Stomach (tissue), 8 donors: ENCODE measurements at regions not wholly inside any gene's neighbourhood (a gene's known extent, or its start where the extent isn't known, plus 50 kb on each side); places are given as distances from the start of the nearest gene placed in this dataset.

Experiments used
- DNase-seq, 2 donors: peaks; one replicate each; pipeline versions ENCODE4 v3.0.0 to v3.0.0-alpha.2; 2013 to 2019
- H3K27ac ChIP-seq, 5 donors: fragments of 200-600 bp in 4 of 5; sonication (generic) in 4 of 5; one replicate each; pipeline ENCODE4 v1.5.1; 2013 to 2019; ENCODE audit warnings: mild to moderate bottlenecking in 1 of 5, moderate library complexity in 1 of 5
- H3K27me3 ChIP-seq, 3 donors: fragments of 200-600 bp; sonication (generic); one replicate each; pipeline ENCODE4 v1.5.1; 2017 to 2019; ENCODE audit warnings: mixed run types in 1 of 3
- H3K36me3 ChIP-seq, 4 donors: fragments of 200-600 bp; sonication (generic); 1 replicate in 3 of 4; 2 replicates in 1 of 4; pipeline ENCODE4 v1.5.1; 2016 to 2019
- H3K4me1 ChIP-seq, 4 donors: fragments of 200-600 bp; sonication (generic); one replicate each; pipeline ENCODE4 v1.5.1; 2016 to 2019
- H3K4me3 ChIP-seq, 4 donors: fragments of 200-600 bp; sonication (generic) in 3 of 4; one replicate each; pipeline ENCODE4 v1.5.1; 2016 to 2019; ENCODE audit warnings: mild to moderate bottlenecking in 1 of 4
- H3K9me3 ChIP-seq, 4 donors: fragments of 200-600 bp; sonication (generic); one replicate each; pipeline ENCODE4 v1.5.1; 2016 to 2019
- EP300 ChIP-seq: sonication (generic); formaldehyde crosslinking; IDR thresholded peaks from one replicate; pipeline ENCODE4 v1.6.1; 2017; ENCODE audit warnings: antibody characterized with exemption
- POLR2A ChIP-seq, 4 donors: fragments of 450-650 bp; IDR thresholded peaks; one replicate each; pipeline ENCODE4 v1.6.1; 2016; ENCODE audit warnings: antibody characterized with exemption in 4 of 4, control low read depth in 2 of 4, mild to moderate bottlenecking in 1 of 4, moderate library complexity in 1 of 4
- POLR2AphosphoS5 ChIP-seq, 3 donors: sonication (generic); formaldehyde crosslinking; IDR thresholded peaks; one replicate each; pipeline ENCODE4 v1.6.1; 2016; ENCODE audit warnings: antibody characterized with exemption in 3 of 3
- WGBS, 5 donors: extraction: QIAGEN DNeasy Blood & Tissue Kit in 3 of 5; methylation state at CpG; one replicate each; pipeline versions ENCODE4 v1.1.5 to v1.1.7; 2013 to 2018; 5-methylcytosine and 5-hydroxymethylcytosine counted together
- intact Hi-C: fragments of 100-400 bp; cut with DNase I; formaldehyde crosslinking; loops from one replicate; pipeline ENCODE4 v1.15.1; 2023; ENCODE audit warnings: low total_unique reads
- TF ChIP-seq, protein P1 (sequence below), 7 experiments: fragments of 450-650 bp in 4 of 7; fragments of 200-600 bp in 3 of 7; sonication (generic) in 3 of 7; IDR thresholded peaks; one replicate each; pipeline ENCODE4 v1.5.1; 2016 to 2019; ENCODE audit warnings: antibody characterized with exemption in 7 of 7, control low read depth in 2 of 7, mild to moderate bottlenecking in 1 of 7
- donor health status: healthy with polysubstance abuse.
- donor health status: Bipolar disorder and iron deficiency.
- donor health status: healthy.

DNA sequence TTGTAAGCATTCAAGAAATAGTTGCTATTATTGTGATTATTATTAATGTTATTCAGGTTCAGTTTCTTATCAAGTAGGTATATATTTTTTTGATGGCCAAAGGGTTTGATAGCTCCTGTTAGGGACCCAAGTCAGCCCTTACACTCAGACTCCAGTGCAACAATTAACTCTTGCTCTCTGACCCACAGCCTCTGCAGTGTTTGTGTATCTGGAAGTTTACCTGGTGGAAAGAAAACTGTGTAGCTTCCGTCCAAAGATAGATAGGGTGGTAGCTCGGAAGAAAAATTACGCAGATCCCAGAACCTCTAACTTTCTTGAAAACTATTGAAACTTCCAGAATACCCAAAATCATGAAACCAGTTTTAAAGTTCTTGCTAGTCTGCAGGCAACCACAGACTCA lies 58.6 kb upstream of the IGFBP2 start:
- TF ChIP-seq POLR2AphosphoS5 (IDR thresholded peaks at IDR 0.05) (no peak), POLR2A (IDR thresholded peaks at IDR 0.05) (no peak), EP300 (no peak)
- TF ChIP-seq, protein P1, sequence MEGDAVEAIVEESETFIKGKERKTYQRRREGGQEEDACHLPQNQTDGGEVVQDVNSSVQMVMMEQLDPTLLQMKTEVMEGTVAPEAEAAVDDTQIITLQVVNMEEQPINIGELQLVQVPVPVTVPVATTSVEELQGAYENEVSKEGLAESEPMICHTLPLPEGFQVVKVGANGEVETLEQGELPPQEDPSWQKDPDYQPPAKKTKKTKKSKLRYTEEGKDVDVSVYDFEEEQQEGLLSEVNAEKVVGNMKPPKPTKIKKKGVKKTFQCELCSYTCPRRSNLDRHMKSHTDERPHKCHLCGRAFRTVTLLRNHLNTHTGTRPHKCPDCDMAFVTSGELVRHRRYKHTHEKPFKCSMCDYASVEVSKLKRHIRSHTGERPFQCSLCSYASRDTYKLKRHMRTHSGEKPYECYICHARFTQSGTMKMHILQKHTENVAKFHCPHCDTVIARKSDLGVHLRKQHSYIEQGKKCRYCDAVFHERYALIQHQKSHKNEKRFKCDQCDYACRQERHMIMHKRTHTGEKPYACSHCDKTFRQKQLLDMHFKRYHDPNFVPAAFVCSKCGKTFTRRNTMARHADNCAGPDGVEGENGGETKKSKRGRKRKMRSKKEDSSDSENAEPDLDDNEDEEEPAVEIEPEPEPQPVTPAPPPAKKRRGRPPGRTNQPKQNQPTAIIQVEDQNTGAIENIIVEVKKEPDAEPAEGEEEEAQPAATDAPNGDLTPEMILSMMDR (IDR thresholded peaks at IDR 0.05), result no peak

DNA sequence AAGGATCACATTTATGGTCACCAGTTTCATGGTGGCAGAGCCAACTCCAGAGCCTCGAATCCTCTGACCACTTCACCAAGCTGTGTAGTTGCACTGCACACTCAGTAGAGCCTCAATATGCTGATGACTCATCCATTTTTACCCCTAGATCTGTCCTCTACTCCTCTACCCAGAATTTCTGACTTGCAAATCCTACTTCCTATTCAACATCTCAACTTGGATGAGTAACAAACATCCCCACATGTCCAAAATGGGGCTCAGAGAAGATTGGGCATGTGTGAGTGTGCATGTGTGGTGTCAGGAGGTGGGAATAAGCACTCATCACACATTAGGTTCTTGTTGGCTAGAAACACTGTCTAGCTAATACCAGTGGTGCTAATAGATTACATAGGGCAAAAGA lies 57.8 kb upstream of the IGFBP2 start:
- 81 to 100% (median 86%) methylated on average over 1 of the region's 1 CpG for WGBS, 5 donors
- Histone ChIP-seq H3K4me3 (no peak overlapping the region), H3K27me3 (no peaks in the 10 kb centered on the region), H3K4me1 (peaks cover 8 to 27% (median 14%) of the 10 kb centered on the region in 4 donors), H3K9me3 (no peaks in the 10 kb centered on the region), H3K36me3 (no peaks in the 10 kb centered on the region), H3K27ac (no peak overlapping the region)
- intact Hi-C loops, result no loop called here
- TF ChIP-seq, protein P1 (IDR thresholded peaks at IDR 0.05), result no peak
- TF ChIP-seq POLR2AphosphoS5 (IDR thresholded peaks at IDR 0.05) (no peak), POLR2A (IDR thresholded peaks at IDR 0.05) (no peak), EP300 (no peak)
- no peak for DNase-seq

More for the DNA sequence above, 58.6 kb upstream of the IGFBP2 start:
- intact Hi-C loops, result no loop called here
- no peak for DNase-seq
- H3K4me3 ChIP-seq, result no peak overlapping the region
- no peak overlapping the region for H3K27ac ChIP-seq
- H3K27me3 ChIP-seq, result no peaks in the 10 kb centered on the region
- no peaks in the 10 kb centered on the region for H3K9me3 ChIP-seq
- H3K36me3 ChIP-seq, result no peaks in the 10 kb centered on the region
- 71 to 91% (median 87%) methylated on average over 3 of the region's 3 CpGs for whole genome bisulfite sequencing, 5 donors
- peaks cover 8 to 27% (median 14%) of the 10 kb centered on the region in 4 donors for H3K4me1 ChIP-seq

DNA sequence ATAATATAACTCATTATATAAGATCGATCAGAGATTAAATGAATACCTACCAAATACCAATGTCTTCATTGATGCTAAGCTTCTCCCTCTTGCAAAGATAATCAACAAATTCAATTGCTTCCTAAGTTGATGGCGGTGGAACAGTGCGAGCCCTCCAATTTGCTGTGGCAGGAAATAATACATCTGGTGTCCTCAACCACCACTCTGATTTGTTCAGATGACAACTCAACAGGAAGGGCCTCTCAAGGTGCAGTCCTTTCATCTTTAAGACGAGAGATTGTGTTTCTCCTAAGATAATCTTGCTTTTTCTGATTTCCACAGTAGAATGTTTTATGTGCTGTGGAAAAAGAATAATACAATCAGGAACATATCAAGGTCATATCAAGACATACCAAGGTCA lies 56.6 kb upstream of the IGFBP2 start:
- H3K27ac ChIP-seq, result no peak overlapping the region
- WGBS, 5 donors, result 81 to 89% (median 86%) methylated on average over 4 of the region's 4 CpGs
- H3K9me3 ChIP-seq, result no peaks in the 10 kb centered on the region
- no peaks in the 10 kb centered on the region for H3K36me3 ChIP-seq
- TF ChIP-seq POLR2AphosphoS5 (IDR thresholded peaks at IDR 0.05) (no peak), EP300 (no peak), POLR2A (IDR thresholded peaks at IDR 0.05) (no peak)
- TF ChIP-seq, protein P1 (IDR thresholded peaks at IDR 0.05), result no peak
- no peaks in the 10 kb centered on the region for H3K27me3 ChIP-seq
- H3K4me1 ChIP-seq, result peaks cover 8 to 27% (median 14%) of the 10 kb centered on the region in 4 donors
- no peak overlapping the region for H3K4me3 ChIP-seq
- no peak for DNase-seq
- intact Hi-C loops, result no loop called here

DNA sequence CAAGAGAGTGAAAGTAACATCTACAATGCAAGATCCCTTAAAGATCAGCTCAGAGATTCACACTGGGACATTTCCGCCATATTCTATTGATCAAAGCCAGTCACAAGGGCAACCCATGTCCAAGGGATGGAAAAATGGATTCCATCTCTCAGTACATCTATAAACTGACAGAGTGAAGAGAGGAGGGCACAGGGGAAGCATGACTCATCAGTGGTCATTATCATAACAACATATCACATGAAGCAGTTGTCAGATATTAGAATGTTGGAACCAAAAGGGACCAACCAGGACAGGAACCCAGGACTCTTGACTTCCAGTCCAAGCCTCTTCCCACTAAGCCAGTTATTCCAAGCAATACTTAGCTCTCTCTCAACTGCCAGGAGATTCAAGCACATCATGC lies 54.9 kb upstream of the IGFBP2 start:
- Histone ChIP-seq H3K27me3 (no peaks in the 10 kb centered on the region), H3K4me1 (peaks cover 0 to 14% (median 5%) of the 10 kb centered on the region in 4 donors), H3K4me3 (no peak overlapping the region), H3K36me3 (no peaks in the 10 kb centered on the region), H3K27ac (no peak overlapping the region), H3K9me3 (no peaks in the 10 kb centered on the region)
- 91 to 100% (median 97%) methylated on average over 1 of the region's 1 CpG for WGBS, 5 donors
- DNase-seq, result no peak
- no peak for TF ChIP-seq EP300
- TF ChIP-seq POLR2A (IDR thresholded peaks at IDR 0.05), result no peak
- TF ChIP-seq, protein P1 (IDR thresholded peaks at IDR 0.05), result no peak
- TF ChIP-seq POLR2AphosphoS5 (IDR thresholded peaks at IDR 0.05), result no peak
- intact Hi-C loops, result no loop called here
